ENCODE measurements at regions not wholly inside any gene's neighbourhood (a gene's known extent, or its start where the extent isn't known, plus 50 kb on each side); places are given as distances from the start of the nearest gene placed in this dataset.
"Not testable (repeated sequence)": the region's sequence is repeated elsewhere in the genome, so short reads cannot be mapped to it uniquely, and the experiment has no call there.

DNA sequence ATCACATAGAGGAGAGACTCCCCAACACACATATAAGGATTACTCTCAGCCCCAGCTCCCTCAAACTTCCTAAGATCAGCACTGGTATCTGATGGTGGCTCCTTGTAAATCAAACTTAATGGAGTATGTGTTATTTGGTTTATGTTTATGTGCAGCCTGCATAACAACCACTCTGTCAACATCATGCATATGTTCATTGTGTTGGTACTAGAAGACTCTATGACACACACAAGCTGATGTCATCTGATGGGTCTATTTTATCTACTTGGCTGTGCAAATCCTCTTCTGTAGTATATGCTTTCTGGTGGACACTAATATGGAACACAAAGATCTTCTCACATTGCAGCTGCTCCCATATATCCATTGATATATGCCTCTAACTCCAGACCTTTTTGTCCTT is 134.0 kb upstream of the FAM174A start:
- DNase-seq (ENCODE audit: low read depth, low spot score) (no peak), ATAC-seq (no peak)
- no peak overlapping the region for H2AFZ ChIP-seq (ENCODE audit: low read depth, low read length, poor library complexity, severe bottlenecking)
- H3K9ac ChIP-seq (ENCODE audit: low read length) = no peak overlapping the region
- H3K27me3 ChIP-seq (ENCODE audit: insufficient read depth, low read length) = no peaks in the 10 kb centered on the region
- ChIA-PET CTCF (no interaction called here), RAD21 (ENCODE audit: low non-redundant PET in 1 of 2, low total read pairs in 2 of 2, uncharacterized antibody in 2 of 2, unreplicated experiment in 2 of 2) (no interaction called here), POLR2A (no interaction called here)
- H4K20me1 ChIP-seq (ENCODE audit: insufficient read depth) = no peaks in the 10 kb centered on the region
- H3K36me3 ChIP-seq (ENCODE audit: control insufficient read depth in 1 of 2, insufficient read depth in 2 of 2, low read length in 2 of 2) = no peaks in the 10 kb centered on the region
- no peaks in the 10 kb centered on the region for H3K9me3 ChIP-seq (ENCODE audit: control insufficient read depth in 1 of 2, insufficient read depth in 1 of 2, low read depth in 1 of 2, low read length in 2 of 2)
- no peaks in the 10 kb centered on the region for H3K9me2 ChIP-seq (ENCODE audit: insufficient read depth)
- BruUV-seq (replicated peaks) = no TSS peak
- TF ChIP-seq FOSL1 (IDR thresholded peaks at IDR 0.05; ENCODE audit: low read depth) (no peak), POLR2AphosphoS5 (IDR thresholded peaks at IDR 0.05; ENCODE audit: low read depth, low read length) (no peak), SIN3A (IDR thresholded peaks at IDR 0.05; ENCODE audit: low read depth) (no peak), MAX (IDR thresholded peaks at IDR 0.05) (no peak), CBX3 (IDR thresholded peaks at IDR 0.05; ENCODE audit: low read depth) (no peak), EZH2 (IDR thresholded peaks at IDR 0.05) (no peak), EGR1 (IDR thresholded peaks at IDR 0.05; ENCODE audit: low read depth) (no peak), ZBTB33 (IDR thresholded peaks at IDR 0.05; ENCODE audit: extremely low read depth, insufficient replicate concordance, low read length) (no peak), JUND (IDR thresholded peaks at IDR 0.05) (no peak), ELF1 (IDR thresholded peaks at IDR 0.05; ENCODE audit: borderline replicate concordance, low read depth) (no peak), ATF3 (IDR thresholded peaks at IDR 0.05) (no peak), TCF7L2 (IDR thresholded peaks at IDR 0.05; ENCODE audit: borderline replicate concordance, extremely low read depth, insufficient read depth, insufficient read length) (no peak)
- TF ChIP-seq, protein P1, sequence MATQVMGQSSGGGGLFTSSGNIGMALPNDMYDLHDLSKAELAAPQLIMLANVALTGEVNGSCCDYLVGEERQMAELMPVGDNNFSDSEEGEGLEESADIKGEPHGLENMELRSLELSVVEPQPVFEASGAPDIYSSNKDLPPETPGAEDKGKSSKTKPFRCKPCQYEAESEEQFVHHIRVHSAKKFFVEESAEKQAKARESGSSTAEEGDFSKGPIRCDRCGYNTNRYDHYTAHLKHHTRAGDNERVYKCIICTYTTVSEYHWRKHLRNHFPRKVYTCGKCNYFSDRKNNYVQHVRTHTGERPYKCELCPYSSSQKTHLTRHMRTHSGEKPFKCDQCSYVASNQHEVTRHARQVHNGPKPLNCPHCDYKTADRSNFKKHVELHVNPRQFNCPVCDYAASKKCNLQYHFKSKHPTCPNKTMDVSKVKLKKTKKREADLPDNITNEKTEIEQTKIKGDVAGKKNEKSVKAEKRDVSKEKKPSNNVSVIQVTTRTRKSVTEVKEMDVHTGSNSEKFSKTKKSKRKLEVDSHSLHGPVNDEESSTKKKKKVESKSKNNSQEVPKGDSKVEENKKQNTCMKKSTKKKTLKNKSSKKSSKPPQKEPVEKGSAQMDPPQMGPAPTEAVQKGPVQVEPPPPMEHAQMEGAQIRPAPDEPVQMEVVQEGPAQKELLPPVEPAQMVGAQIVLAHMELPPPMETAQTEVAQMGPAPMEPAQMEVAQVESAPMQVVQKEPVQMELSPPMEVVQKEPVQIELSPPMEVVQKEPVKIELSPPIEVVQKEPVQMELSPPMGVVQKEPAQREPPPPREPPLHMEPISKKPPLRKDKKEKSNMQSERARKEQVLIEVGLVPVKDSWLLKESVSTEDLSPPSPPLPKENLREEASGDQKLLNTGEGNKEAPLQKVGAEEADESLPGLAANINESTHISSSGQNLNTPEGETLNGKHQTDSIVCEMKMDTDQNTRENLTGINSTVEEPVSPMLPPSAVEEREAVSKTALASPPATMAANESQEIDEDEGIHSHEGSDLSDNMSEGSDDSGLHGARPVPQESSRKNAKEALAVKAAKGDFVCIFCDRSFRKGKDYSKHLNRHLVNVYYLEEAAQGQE (IDR thresholded peaks at IDR 0.05; ENCODE audit: low read depth) = no peak
- H3K4me1 ChIP-seq (ENCODE audit: control insufficient read depth in 1 of 2, insufficient read depth in 2 of 2, low read length in 2 of 2) = no peaks in the 10 kb centered on the region
- H3K27ac ChIP-seq (ENCODE audit: low read depth, low read length) = no peak overlapping the region
- H3K79me2 ChIP-seq (ENCODE audit: insufficient read depth, low read length) = no peaks in the 10 kb centered on the region
- no peak overlapping the region for H3K4me2 ChIP-seq (ENCODE audit: low read length)
- H3K4me3 ChIP-seq (replicated peaks in 1 of 2; ENCODE audit: low read depth in 1 of 2, low read length in 2 of 2) = no peak overlapping the region
- intact Hi-C loops (cut with micrococcal nuclease) = no loop called here

GRCh38 chr5:100398815-100399214 is 136.4 kb upstream of the FAM174A start:
- H3K4me2 ChIP-seq (ENCODE audit: low read length); H3K27me3 ChIP-seq (ENCODE audit: insufficient read depth, low read length); DNase-seq (ENCODE audit: low read depth, low spot score); POLR2A ChIA-PET; H3K27ac ChIP-seq (ENCODE audit: low read depth, low read length); CTCF ChIA-PET; intact Hi-C loops (cut with micrococcal nuclease); H3K4me1 ChIP-seq (ENCODE audit: control insufficient read depth in 1 of 2, insufficient read depth in 2 of 2, low read length in 2 of 2); H3K79me2 ChIP-seq (ENCODE audit: insufficient read depth, low read length); H3K4me3 ChIP-seq (replicated peaks in 1 of 2; ENCODE audit: low read depth in 1 of 2, low read length in 2 of 2); H4K20me1 ChIP-seq (ENCODE audit: insufficient read depth); H3K36me3 ChIP-seq (ENCODE audit: control insufficient read depth in 1 of 2, insufficient read depth in 2 of 2, low read length in 2 of 2); BruUV-seq (replicated peaks); H2AFZ ChIP-seq (ENCODE audit: low read depth, low read length, poor library complexity, severe bottlenecking); H3K9ac ChIP-seq (ENCODE audit: low read length); H3K9me3 ChIP-seq (ENCODE audit: control insufficient read depth in 1 of 2, insufficient read depth in 1 of 2, low read depth in 1 of 2, low read length in 2 of 2); H3K9me2 ChIP-seq (ENCODE audit: insufficient read depth); RAD21 ChIA-PET (ENCODE audit: low non-redundant PET in 1 of 2, low total read pairs in 2 of 2, uncharacterized antibody in 2 of 2, unreplicated experiment in 2 of 2); ATAC-seq: not testable (repeated sequence)
